ENCODE measurements at regions not wholly inside any gene's neighbourhood (a gene's known extent, or its start where the extent isn't known, plus 50 kb on each side); places are given as distances from the start of the nearest gene placed in this dataset.

DNA sequence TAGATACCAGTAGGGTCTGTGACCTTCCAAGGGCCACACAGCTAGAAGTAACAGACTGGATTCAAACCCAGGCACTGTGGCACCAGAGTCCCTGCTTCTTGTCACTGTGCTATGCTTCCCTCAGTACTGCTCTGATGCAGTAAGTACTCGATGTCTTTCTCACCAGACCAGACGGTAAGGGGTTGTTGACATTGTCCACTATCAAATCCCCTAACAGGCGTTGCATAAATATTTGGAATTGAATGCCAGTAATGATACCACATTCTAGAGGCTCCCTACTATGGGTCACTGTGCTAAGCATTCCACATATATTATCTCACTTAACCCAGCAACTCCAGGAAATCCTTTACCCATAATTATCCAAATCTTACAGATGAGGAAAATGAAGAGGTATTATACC is 223.1 kb downstream of the C1D start:
- TF ChIP-seq, protein P1, sequence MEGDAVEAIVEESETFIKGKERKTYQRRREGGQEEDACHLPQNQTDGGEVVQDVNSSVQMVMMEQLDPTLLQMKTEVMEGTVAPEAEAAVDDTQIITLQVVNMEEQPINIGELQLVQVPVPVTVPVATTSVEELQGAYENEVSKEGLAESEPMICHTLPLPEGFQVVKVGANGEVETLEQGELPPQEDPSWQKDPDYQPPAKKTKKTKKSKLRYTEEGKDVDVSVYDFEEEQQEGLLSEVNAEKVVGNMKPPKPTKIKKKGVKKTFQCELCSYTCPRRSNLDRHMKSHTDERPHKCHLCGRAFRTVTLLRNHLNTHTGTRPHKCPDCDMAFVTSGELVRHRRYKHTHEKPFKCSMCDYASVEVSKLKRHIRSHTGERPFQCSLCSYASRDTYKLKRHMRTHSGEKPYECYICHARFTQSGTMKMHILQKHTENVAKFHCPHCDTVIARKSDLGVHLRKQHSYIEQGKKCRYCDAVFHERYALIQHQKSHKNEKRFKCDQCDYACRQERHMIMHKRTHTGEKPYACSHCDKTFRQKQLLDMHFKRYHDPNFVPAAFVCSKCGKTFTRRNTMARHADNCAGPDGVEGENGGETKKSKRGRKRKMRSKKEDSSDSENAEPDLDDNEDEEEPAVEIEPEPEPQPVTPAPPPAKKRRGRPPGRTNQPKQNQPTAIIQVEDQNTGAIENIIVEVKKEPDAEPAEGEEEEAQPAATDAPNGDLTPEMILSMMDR (conservative IDR thresholded peaks at IDR 0.05; ENCODE audit: low read depth, low read length), result no peak
- no peak for TF ChIP-seq EZH2 (IDR thresholded peaks at IDR 0.05; ENCODE audit: borderline replicate concordance, low read depth, low read length, poor library complexity, severe bottlenecking)
